IMR-90 (cell line): ENCODE measurements at regions not wholly inside any gene's neighbourhood (a gene's known extent, or its start where the extent isn't known, plus 50 kb on each side); places are given as distances from the start of the nearest gene placed in this dataset.

Experiments used
- ATAC-seq: fragments of 200-7000 bp; cut with Tn5 transposase; 2 replicates; pipeline ENCODE4 v1.9.1; 2020; ENCODE audit warnings: low read depth, mild to moderate bottlenecking, moderate library complexity
- BruUV-seq: library from RNA; stranded (reverse); fragments of 400-500 nt; replicated peaks from 2 replicates; lab custom pipeline; 2021; lab: Mats Ljungman, UMichigan
- CTCF ChIA-PET: fragments of 300-600 bp; formaldehyde crosslinking; extraction: SDS; loops from one replicate; lab custom pipeline; 2021; ENCODE audit warnings: antibody characterized with exemption; lab: Yijun Ruan, JAX
- POLR2A ChIA-PET: fragments of 300-600 bp; sonication (Branson Sonifier 250); formaldehyde crosslinking; loops from one replicate; lab custom pipeline; 2022; ENCODE audit warnings: antibody characterized with exemption; ENCODE audit not compliant: unreplicated experiment; lab: Charles Lee
- DNase-seq: peaks from one replicate; pipeline ENCODE4 v3.0.0; 2013
- H2AFZ ChIP-seq: replicated peaks from 2 replicates; pipeline ENCODE3; 2013; ENCODE audit warnings: low read length, mild to moderate bottlenecking; ENCODE audit not compliant: poor library complexity
- H2AK5ac ChIP-seq: 2 replicates; pipeline ENCODE4 v1.6.1; 2013; ENCODE audit warnings: low read depth, low read length, inconsistent platforms
- H2AK9ac ChIP-seq: replicated peaks from 2 replicates; pipeline ENCODE3; 2013; ENCODE audit warnings: mild to moderate bottlenecking, low read depth, low read length, moderate library complexity; ENCODE audit not compliant: poor library complexity
- H2BK120ac ChIP-seq: 2 replicates; pipeline ENCODE4 v1.6.1; 2013; ENCODE audit warnings: low read depth, low read length, inconsistent platforms
- H2BK15ac ChIP-seq: 3 replicates; pipeline ENCODE4 v1.6.1; 2013; ENCODE audit warnings: low read depth, low read length, inconsistent platforms
- H2BK20ac ChIP-seq: 2 replicates; pipeline ENCODE4 v1.6.1; 2013; ENCODE audit warnings: low read depth, mild to moderate bottlenecking, inconsistent platforms, low read length, moderate library complexity
- H2BK5ac ChIP-seq: 2 replicates; pipeline ENCODE4 v1.6.1; 2013; ENCODE audit warnings: mild to moderate bottlenecking, low read depth, low read length, inconsistent platforms; ENCODE audit not compliant: poor library complexity, severe bottlenecking
- H3K14ac ChIP-seq: replicated peaks from 2 replicates; pipeline ENCODE4 v1.6.1; 2013; ENCODE audit warnings: low read depth, low read length, inconsistent platforms
- H3K18ac ChIP-seq: 2 replicates; pipeline ENCODE4 v1.6.1; 2013; ENCODE audit warnings: low read depth, low read length, control low read depth
- H3K23ac ChIP-seq: 2 replicates; pipeline ENCODE4 v1.6.1; 2013; ENCODE audit warnings: low read depth, low read length, inconsistent platforms
- H3K27ac ChIP-seq: 2 replicates; pipeline ENCODE4 v1.5.1; 2013; ENCODE audit warnings: mild to moderate bottlenecking, control low read depth, low read length; ENCODE audit not compliant: insufficient read depth
- H3K27me3 ChIP-seq: 2 replicates; pipeline ENCODE4 v1.6.1; 2013; ENCODE audit warnings: low read length; ENCODE audit not compliant: control insufficient read depth, insufficient read depth
- H3K36me3 ChIP-seq: 2 replicates; pipeline ENCODE4 v1.6.1; 2013; ENCODE audit warnings: low read length, mixed read lengths; ENCODE audit not compliant: control insufficient read depth, insufficient read depth
- H3K4ac ChIP-seq: 2 replicates; pipeline ENCODE4 v1.6.1; 2013; ENCODE audit warnings: low read depth, low read length, inconsistent platforms
- H3K4me1 ChIP-seq: 2 replicates; pipeline ENCODE4 v1.6.1; 2013; ENCODE audit warnings: low read length, mixed read lengths; ENCODE audit not compliant: control insufficient read depth, insufficient read depth
- H3K4me2 ChIP-seq: 2 replicates; pipeline ENCODE4 v1.6.1; 2013; ENCODE audit warnings: low read depth, mild to moderate bottlenecking, control low read depth, low read length, moderate library complexity
- H3K4me3 ChIP-seq: 2 replicates; pipeline ENCODE4 v1.5.1; 2013; ENCODE audit warnings: low read depth, mild to moderate bottlenecking, control low read depth, low read length, moderate library complexity; ENCODE audit not compliant: insufficient read depth
- H3K56ac ChIP-seq: 2 replicates; pipeline ENCODE4 v1.6.1; 2013; ENCODE audit warnings: low read length, inconsistent platforms; ENCODE audit not compliant: insufficient read depth; ENCODE audit errors: extremely low read depth
- H3K79me1 ChIP-seq, 2 experiments: 2 replicates each; pipeline ENCODE4 v1.6.1; 2013; ENCODE audit warnings: low read length in 2 of 2, inconsistent platforms in 1 of 2, low read depth in 1 of 2
- H3K9ac ChIP-seq: 2 replicates; pipeline ENCODE4 v1.6.1; 2013; ENCODE audit warnings: low read depth, low read length, control low read depth
- H3K9me1 ChIP-seq: 2 replicates; pipeline ENCODE4 v1.6.1; 2013; ENCODE audit warnings: low read length, inconsistent platforms; ENCODE audit not compliant: insufficient read depth
- H3K9me3 ChIP-seq: 2 replicates; pipeline ENCODE4 v1.6.1; 2013; ENCODE audit warnings: low read length; ENCODE audit not compliant: control insufficient read depth, insufficient read depth
- H4K20me1 ChIP-seq: 2 replicates; pipeline ENCODE4 v1.6.1; 2013; ENCODE audit warnings: low read length, inconsistent platforms; ENCODE audit not compliant: insufficient read depth
- H4K5ac ChIP-seq: 2 replicates; pipeline ENCODE4 v1.6.1; 2013; ENCODE audit warnings: mild to moderate bottlenecking, low read depth, low read length, control low read depth
- H4K8ac ChIP-seq, 2 experiments: 2 replicates each; pipeline ENCODE4 v1.6.1; 2013; ENCODE audit warnings: low read depth in 2 of 2, low read length in 2 of 2, control low read depth in 1 of 2, inconsistent platforms in 1 of 2
- H4K91ac ChIP-seq: 2 replicates; pipeline ENCODE4 v1.6.1; 2013; ENCODE audit warnings: low read depth, low read length, inconsistent platforms; ENCODE audit not compliant: insufficient read depth
- BHLHE40 ChIP-seq: fragments of 150-350 bp; IDR thresholded peaks from 2 replicates; pipeline ENCODE4 v1.6.1; 2016; ENCODE audit warnings: mild to moderate bottlenecking, low read depth, low read length
- CEBPB ChIP-seq: IDR thresholded peaks from 2 replicates; pipeline ENCODE4 v1.6.1; 2012; ENCODE audit warnings: low read depth, low read length, improper control_type of control experiment
- CHD1 ChIP-seq: IDR thresholded peaks from 2 replicates; pipeline ENCODE4 v1.6.1; 2012; ENCODE audit warnings: low read depth, low read length, improper control_type of control experiment
- FOS ChIP-seq: fragments of 150-350 bp; IDR thresholded peaks from 2 replicates; pipeline ENCODE4 v1.6.1; 2016; ENCODE audit warnings: low read depth, low read length
- MAFK ChIP-seq: IDR thresholded peaks from 2 replicates; pipeline ENCODE4 v1.6.1; 2012; ENCODE audit warnings: low read depth, low read length, improper control_type of control experiment
- MAZ ChIP-seq: IDR thresholded peaks from 2 replicates; pipeline ENCODE4 v1.6.1; 2012; ENCODE audit warnings: low read depth, mild to moderate bottlenecking, low read length, improper control_type of control experiment, moderate library complexity, borderline replicate concordance
- MXI1 ChIP-seq: IDR thresholded peaks from 2 replicates; pipeline ENCODE4 v1.6.1; 2012; ENCODE audit warnings: low read depth, mild to moderate bottlenecking, low read length, moderate library complexity, borderline replicate concordance
- NFE2L2 ChIP-seq: fragments of 150-350 bp; IDR thresholded peaks from 2 replicates; pipeline ENCODE4 v1.6.1; 2016; ENCODE audit warnings: low read depth, mild to moderate bottlenecking, low read length
- POLR2A ChIP-seq: IDR thresholded peaks from 2 replicates; pipeline ENCODE4 v1.6.1; 2012; ENCODE audit warnings: mild to moderate bottlenecking, low read depth, low read length
- RAD21 ChIP-seq: IDR thresholded peaks from 2 replicates; pipeline ENCODE4 v1.6.1; 2012; ENCODE audit warnings: low read length, improper control_type of control experiment
- RCOR1 ChIP-seq: IDR thresholded peaks from 2 replicates; pipeline ENCODE4 v1.6.1; 2012; ENCODE audit warnings: mild to moderate bottlenecking, low read length, improper control_type of control experiment; ENCODE audit not compliant: insufficient replicate concordance
- RFX5 ChIP-seq: IDR thresholded peaks from 2 replicates; pipeline ENCODE4 v1.8.0; 2012; ENCODE audit warnings: low read depth, mild to moderate bottlenecking, low read length, moderate library complexity
- SMC3 ChIP-seq: fragments of 150-350 bp; IDR thresholded peaks from 2 replicates; pipeline ENCODE4 v1.6.1; 2016; ENCODE audit warnings: low read depth, mild to moderate bottlenecking, antibody characterized with exemption, low read length, moderate library complexity
- dilution Hi-C: fragments of 300-500 bp; cut with HindIII; formaldehyde crosslinking; loops from one replicate; pipeline ENCODE4 v1.14.3; 2018; ENCODE audit warnings: low sequenced_read_pairs; ENCODE audit not compliant: unreplicated experiment
- in situ Hi-C: fragments of 300-500 bp; cut with MboI; formaldehyde crosslinking; loops from 3 replicates; pipeline ENCODE4 v1.14.3; 2019; ENCODE audit warnings: low sequenced_read_pairs, inconsistent platforms, mixed read lengths
- intact Hi-C: fragments of 100-400 bp; cut with micrococcal nuclease; formaldehyde crosslinking; loops from 2 replicates; pipeline ENCODE4 v1.10.0; 2022
- TF ChIP-seq, protein P1 (sequence below): conservative IDR thresholded peaks from 2 replicates; pipeline ENCODE4 v1.5.1; 2012; ENCODE audit warnings: mild to moderate bottlenecking, low read depth, low read length, improper control_type of control experiment
- TF ChIP-seq, protein P2 (sequence below): fragments of 150-350 bp; IDR thresholded peaks from 2 replicates; pipeline ENCODE4 v1.6.1; 2017; ENCODE audit warnings: mild to moderate bottlenecking, antibody characterized with exemption, low read length, low read depth
- TF ChIP-seq, protein P3 (sequence below): fragments of 150-350 bp; IDR thresholded peaks from 2 replicates; pipeline ENCODE4 v1.6.1; 2016; ENCODE audit warnings: low read depth, mild to moderate bottlenecking, low read length, moderate library complexity, borderline replicate concordance

DNA sequence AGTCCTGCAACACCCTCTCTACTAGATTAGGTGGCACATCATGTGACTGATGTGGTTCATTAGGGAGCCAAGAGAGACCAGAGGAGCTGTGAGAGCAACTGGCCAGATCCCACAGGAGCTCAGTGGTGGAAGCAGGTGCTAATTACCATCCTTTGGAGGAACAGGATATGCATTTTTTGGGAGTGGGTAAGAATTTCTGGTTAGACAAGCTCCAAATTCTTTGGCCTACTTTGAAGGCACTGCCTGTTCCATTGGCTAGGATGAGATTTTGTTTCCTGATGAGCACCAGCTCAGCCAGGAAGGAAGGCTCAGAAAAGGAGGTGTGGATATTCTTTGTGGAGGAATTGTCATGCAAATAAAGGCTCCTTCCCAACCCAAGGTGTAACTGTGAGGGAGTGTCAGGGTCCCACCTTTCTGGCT, 130.3 kb upstream of the BMP2 start:
- H3K36me3 ChIP-seq: no peaks in the 10 kb centered on the region
- no peak overlapping the region for H4K8ac ChIP-seq
- no peaks in the 10 kb centered on the region for H3K4me1 ChIP-seq
- H2AK9ac ChIP-seq: no peak overlapping the region
- H3K9me1 ChIP-seq: no peaks in the 10 kb centered on the region
- no peak overlapping the region for H3K4me3 ChIP-seq
- no peak for ATAC-seq
- no peak overlapping the region for H2AFZ ChIP-seq
- H3K4me2 ChIP-seq: no peak overlapping the region
- H4K20me1 ChIP-seq: no peaks in the 10 kb centered on the region
- no peaks in the 10 kb centered on the region for H3K9me3 ChIP-seq
- in situ Hi-C loops: no loop called here
- ChIA-PET CTCF (no interaction called here), POLR2A (no interaction called here)
- no peak for DNase-seq
- H3K56ac ChIP-seq: no peak overlapping the region
- H3K79me1 ChIP-seq: no peaks in the 10 kb centered on the region
- H2BK20ac ChIP-seq: no peak overlapping the region
- H3K14ac ChIP-seq: no peak overlapping the region
- intact Hi-C loops: loop anchor here (2.0 to 5.0 kb wide), 4 partner anchors 128 to 1220 kb away; no protein-coding TSS in a partner anchor
- no peak overlapping the region for H2BK15ac ChIP-seq
- H2AK5ac ChIP-seq: no peak overlapping the region
- dilution Hi-C loops: no loop called here
- no peak for TF ChIP-seq BHLHE40
- TF ChIP-seq POLR2A: no peak
- TF ChIP-seq, protein P1, sequence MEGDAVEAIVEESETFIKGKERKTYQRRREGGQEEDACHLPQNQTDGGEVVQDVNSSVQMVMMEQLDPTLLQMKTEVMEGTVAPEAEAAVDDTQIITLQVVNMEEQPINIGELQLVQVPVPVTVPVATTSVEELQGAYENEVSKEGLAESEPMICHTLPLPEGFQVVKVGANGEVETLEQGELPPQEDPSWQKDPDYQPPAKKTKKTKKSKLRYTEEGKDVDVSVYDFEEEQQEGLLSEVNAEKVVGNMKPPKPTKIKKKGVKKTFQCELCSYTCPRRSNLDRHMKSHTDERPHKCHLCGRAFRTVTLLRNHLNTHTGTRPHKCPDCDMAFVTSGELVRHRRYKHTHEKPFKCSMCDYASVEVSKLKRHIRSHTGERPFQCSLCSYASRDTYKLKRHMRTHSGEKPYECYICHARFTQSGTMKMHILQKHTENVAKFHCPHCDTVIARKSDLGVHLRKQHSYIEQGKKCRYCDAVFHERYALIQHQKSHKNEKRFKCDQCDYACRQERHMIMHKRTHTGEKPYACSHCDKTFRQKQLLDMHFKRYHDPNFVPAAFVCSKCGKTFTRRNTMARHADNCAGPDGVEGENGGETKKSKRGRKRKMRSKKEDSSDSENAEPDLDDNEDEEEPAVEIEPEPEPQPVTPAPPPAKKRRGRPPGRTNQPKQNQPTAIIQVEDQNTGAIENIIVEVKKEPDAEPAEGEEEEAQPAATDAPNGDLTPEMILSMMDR: no peak
- TF ChIP-seq MAZ: no peak
- TF ChIP-seq FOS: no peak
- TF ChIP-seq, protein P2, sequence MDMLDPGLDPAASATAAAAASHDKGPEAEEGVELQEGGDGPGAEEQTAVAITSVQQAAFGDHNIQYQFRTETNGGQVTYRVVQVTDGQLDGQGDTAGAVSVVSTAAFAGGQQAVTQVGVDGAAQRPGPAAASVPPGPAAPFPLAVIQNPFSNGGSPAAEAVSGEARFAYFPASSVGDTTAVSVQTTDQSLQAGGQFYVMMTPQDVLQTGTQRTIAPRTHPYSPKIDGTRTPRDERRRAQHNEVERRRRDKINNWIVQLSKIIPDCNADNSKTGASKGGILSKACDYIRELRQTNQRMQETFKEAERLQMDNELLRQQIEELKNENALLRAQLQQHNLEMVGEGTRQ: no peak
- TF ChIP-seq CEBPB: no peak
- TF ChIP-seq NFE2L2: no peak
- no peak for TF ChIP-seq CHD1
- TF ChIP-seq, protein P3, sequence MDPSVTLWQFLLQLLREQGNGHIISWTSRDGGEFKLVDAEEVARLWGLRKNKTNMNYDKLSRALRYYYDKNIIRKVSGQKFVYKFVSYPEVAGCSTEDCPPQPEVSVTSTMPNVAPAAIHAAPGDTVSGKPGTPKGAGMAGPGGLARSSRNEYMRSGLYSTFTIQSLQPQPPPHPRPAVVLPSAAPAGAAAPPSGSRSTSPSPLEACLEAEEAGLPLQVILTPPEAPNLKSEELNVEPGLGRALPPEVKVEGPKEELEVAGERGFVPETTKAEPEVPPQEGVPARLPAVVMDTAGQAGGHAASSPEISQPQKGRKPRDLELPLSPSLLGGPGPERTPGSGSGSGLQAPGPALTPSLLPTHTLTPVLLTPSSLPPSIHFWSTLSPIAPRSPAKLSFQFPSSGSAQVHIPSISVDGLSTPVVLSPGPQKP: no peak
- TF ChIP-seq RAD21: no peak
- no peak for TF ChIP-seq RCOR1
- no peak for TF ChIP-seq MAFK
- no peak for TF ChIP-seq MXI1
- no peak for TF ChIP-seq RFX5
- no peak for TF ChIP-seq SMC3
- no peak overlapping the region for H4K5ac ChIP-seq
- H2BK120ac ChIP-seq: no peak overlapping the region
- BruUV-seq: no TSS peak
- H3K4ac ChIP-seq: no peak overlapping the region
- H3K18ac ChIP-seq: no peak overlapping the region
- H3K23ac ChIP-seq: no peak overlapping the region
- H2BK5ac ChIP-seq: no peak overlapping the region
- H3K9ac ChIP-seq: no peak overlapping the region
- no peak overlapping the region for H4K91ac ChIP-seq
- H3K27me3 ChIP-seq: peaks cover 6% of the 10 kb centered on the region
- no peak overlapping the region for H3K27ac ChIP-seq
